Smooth muscle cell (in vitro differentiated cells): ENCODE measurements at regions not wholly inside any gene's neighbourhood (a gene's known extent, or its start where the extent isn't known, plus 50 kb on each side); places are given as distances from the start of the nearest gene placed in this dataset.

Experiments used
- DNase-seq: peaks from one replicate; lab custom pipeline; 2025; ENCODE audit not compliant: unreplicated experiment; lab: John Stamatoyannopoulos, UW
- H2AFZ ChIP-seq: fragments of 200-600 bp; sonication (generic); 2 replicates; pipeline ENCODE4 v1.6.0; 2016; ENCODE audit warnings: antibody characterized with exemption, low read depth, mild to moderate bottlenecking
- H3F3A ChIP-seq: fragments of 200-600 bp; sonication (generic); 2 replicates; pipeline ENCODE4 v1.6.0; 2017; ENCODE audit warnings: antibody characterized with exemption, low read depth
- H3K27ac ChIP-seq: fragments of 200-600 bp; sonication (generic); 2 replicates; pipeline ENCODE4 v1.5.1; 2016; ENCODE audit warnings: low read depth, mild to moderate bottlenecking
- H3K27me3 ChIP-seq: fragments of 200-600 bp; sonication (generic); 2 replicates; pipeline ENCODE4 v1.6.1; 2016; ENCODE audit warnings: low read depth, mild to moderate bottlenecking
- H3K36me3 ChIP-seq: fragments of 200-600 bp; sonication (generic); 2 replicates; pipeline ENCODE4 v1.5.1; 2016; ENCODE audit warnings: low read depth
- H3K4me1 ChIP-seq: fragments of 200-600 bp; sonication (generic); 2 replicates; pipeline ENCODE4 v1.5.1; 2016; ENCODE audit warnings: low read depth
- H3K4me2 ChIP-seq: fragments of 200-600 bp; sonication (generic); 2 replicates; pipeline ENCODE4 v1.6.0; 2016; ENCODE audit warnings: mild to moderate bottlenecking
- H3K4me3 ChIP-seq: fragments of 200-600 bp; sonication (generic); 2 replicates; pipeline ENCODE4 v1.5.1; 2016; ENCODE audit warnings: mild to moderate bottlenecking
- H3K79me2 ChIP-seq: fragments of 200-600 bp; sonication (generic); 2 replicates; pipeline ENCODE4 v1.6.0; 2016; ENCODE audit warnings: low read depth, mild to moderate bottlenecking
- H3K9ac ChIP-seq: fragments of 200-600 bp; sonication (generic); 2 replicates; pipeline ENCODE4 v1.6.0; 2016; ENCODE audit warnings: low read depth
- H3K9me3 ChIP-seq: fragments of 200-600 bp; sonication (generic); replicated peaks from 2 replicates; pipeline ENCODE4 v1.5.1; 2016; ENCODE audit warnings: low read depth
- H4K20me1 ChIP-seq: fragments of 200-600 bp; sonication (generic); 2 replicates; pipeline ENCODE4 v1.6.0; 2016; ENCODE audit warnings: low read depth
- WGBS: methylation state at CpG from one replicate; pipeline ENCODE4 v1.1.7; 2016; ENCODE audit warnings: low lambda C conversion rate; 5-methylcytosine and 5-hydroxymethylcytosine counted together
- TF ChIP-seq, protein P1 (sequence below): fragments of 200-600 bp; sonication (generic); IDR thresholded peaks from 2 replicates; pipeline ENCODE4 v1.5.1; 2017; ENCODE audit warnings: borderline replicate concordance, mild to moderate bottlenecking, antibody characterized with exemption; ENCODE audit not compliant: insufficient read depth, poor library complexity, severe bottlenecking

DNA sequence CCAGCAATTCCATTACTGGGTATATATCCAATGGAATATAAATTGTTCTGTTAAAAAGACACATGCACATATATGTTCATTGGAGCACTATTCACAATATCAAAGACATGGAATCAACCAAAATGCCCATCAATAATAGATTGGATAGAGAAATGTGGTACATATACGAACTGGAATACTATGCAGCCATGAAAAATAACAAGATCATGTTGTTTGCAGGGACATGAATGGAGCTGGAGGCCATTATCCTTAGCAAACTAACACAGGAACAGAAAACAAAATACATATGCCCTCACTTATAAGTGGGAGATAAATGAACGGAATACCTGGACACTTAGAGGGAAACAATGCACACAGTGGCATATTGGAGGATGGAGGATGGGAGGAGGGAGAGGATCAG, 355.8 kb downstream of the CCDC85A start:
- Histone ChIP-seq H3K27me3 (no peaks in the 10 kb centered on the region), H4K20me1 (no peaks in the 10 kb centered on the region), H3K9me3 (no peaks in the 10 kb centered on the region), H3K4me1 (no peaks in the 10 kb centered on the region), H3K27ac (no peak overlapping the region), H2AFZ (no peak overlapping the region), H3F3A (no peaks in the 10 kb centered on the region), H3K79me2 (no peaks in the 10 kb centered on the region), H3K36me3 (no peaks in the 10 kb centered on the region), H3K9ac (no peak overlapping the region), H3K4me3 (no peak overlapping the region), H3K4me2 (no peak overlapping the region)
- no peak for DNase-seq
- 94% methylated on average over 2 of the region's 2 CpGs for WGBS
- TF ChIP-seq, protein P1, sequence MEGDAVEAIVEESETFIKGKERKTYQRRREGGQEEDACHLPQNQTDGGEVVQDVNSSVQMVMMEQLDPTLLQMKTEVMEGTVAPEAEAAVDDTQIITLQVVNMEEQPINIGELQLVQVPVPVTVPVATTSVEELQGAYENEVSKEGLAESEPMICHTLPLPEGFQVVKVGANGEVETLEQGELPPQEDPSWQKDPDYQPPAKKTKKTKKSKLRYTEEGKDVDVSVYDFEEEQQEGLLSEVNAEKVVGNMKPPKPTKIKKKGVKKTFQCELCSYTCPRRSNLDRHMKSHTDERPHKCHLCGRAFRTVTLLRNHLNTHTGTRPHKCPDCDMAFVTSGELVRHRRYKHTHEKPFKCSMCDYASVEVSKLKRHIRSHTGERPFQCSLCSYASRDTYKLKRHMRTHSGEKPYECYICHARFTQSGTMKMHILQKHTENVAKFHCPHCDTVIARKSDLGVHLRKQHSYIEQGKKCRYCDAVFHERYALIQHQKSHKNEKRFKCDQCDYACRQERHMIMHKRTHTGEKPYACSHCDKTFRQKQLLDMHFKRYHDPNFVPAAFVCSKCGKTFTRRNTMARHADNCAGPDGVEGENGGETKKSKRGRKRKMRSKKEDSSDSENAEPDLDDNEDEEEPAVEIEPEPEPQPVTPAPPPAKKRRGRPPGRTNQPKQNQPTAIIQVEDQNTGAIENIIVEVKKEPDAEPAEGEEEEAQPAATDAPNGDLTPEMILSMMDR: no peak

DNA sequence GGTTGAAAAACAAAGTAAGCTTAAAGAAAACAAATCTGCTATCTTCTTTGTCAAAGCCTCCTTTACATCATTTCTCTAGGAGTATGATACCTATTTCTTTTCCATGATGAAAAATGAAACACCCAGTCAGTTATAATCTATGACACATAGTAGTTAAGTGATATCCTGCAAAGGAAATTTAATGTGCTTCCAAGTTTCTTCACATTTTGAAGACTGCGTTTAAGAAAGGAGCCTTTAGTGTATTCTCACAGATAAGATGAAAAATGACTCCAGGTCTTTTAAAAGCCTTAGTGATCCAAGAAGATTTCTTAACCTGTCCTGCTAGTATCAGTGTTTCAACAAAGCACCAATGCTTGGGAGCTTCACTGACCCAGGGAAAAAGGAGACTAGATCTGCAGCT, 356.7 kb downstream of the CCDC85A start:
- no peak overlapping the region for H3K4me2 ChIP-seq
- H3K79me2 ChIP-seq: no peaks in the 10 kb centered on the region
- H3K36me3 ChIP-seq: no peaks in the 10 kb centered on the region
- H4K20me1 ChIP-seq: no peaks in the 10 kb centered on the region
- no peak overlapping the region for H3K27ac ChIP-seq
- DNase-seq: no peak
- H3K4me3 ChIP-seq: no peak overlapping the region
- peak overlapping the region; percentile 37 for H2AFZ ChIP-seq
- H3K27me3 ChIP-seq: no peaks in the 10 kb centered on the region
- no peaks in the 10 kb centered on the region for H3K4me1 ChIP-seq
- no peaks in the 10 kb centered on the region for H3K9me3 ChIP-seq
- H3F3A ChIP-seq: no peaks in the 10 kb centered on the region
- TF ChIP-seq, protein P1: no peak
- WGBS: 88% methylated on average over 1 of the region's 1 CpG
- no peak overlapping the region for H3K9ac ChIP-seq

DNA sequence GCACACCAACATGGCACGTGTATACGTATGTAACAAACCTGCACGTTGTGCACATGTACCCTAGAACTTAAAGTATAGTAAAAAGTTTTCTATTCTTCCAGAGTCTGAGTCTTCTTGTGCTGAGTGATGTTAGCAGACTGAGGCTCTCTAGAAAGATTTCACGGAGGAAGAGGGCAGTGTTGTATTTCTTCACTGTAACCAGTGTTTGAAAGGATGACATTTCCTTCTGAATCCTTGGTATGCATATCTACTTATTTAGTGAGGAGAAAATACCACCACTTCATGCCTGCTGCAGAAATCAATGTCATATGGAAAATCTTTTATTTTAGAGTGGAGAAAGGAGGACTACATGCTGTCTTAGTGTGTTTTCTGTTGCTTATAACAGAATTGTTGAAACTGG, 357.1 kb downstream of the CCDC85A start:
- 54% methylated on average over 4 of the region's 4 CpGs for WGBS
- no peaks in the 10 kb centered on the region for H3K27me3 ChIP-seq
- peak overlapping the region; percentile 37 for H2AFZ ChIP-seq
- no peak overlapping the region for H3K9ac ChIP-seq
- H3K79me2 ChIP-seq: no peaks in the 10 kb centered on the region
- no peaks in the 10 kb centered on the region for H4K20me1 ChIP-seq
- H3K27ac ChIP-seq: no peak overlapping the region
- DNase-seq: no peak
- H3K36me3 ChIP-seq: no peaks in the 10 kb centered on the region
- no peak overlapping the region for H3K4me3 ChIP-seq
- no peaks in the 10 kb centered on the region for H3K9me3 ChIP-seq
- H3K4me1 ChIP-seq: no peaks in the 10 kb centered on the region
- H3F3A ChIP-seq: no peaks in the 10 kb centered on the region
- TF ChIP-seq, protein P1: no peak
- H3K4me2 ChIP-seq: no peak overlapping the region

DNA sequence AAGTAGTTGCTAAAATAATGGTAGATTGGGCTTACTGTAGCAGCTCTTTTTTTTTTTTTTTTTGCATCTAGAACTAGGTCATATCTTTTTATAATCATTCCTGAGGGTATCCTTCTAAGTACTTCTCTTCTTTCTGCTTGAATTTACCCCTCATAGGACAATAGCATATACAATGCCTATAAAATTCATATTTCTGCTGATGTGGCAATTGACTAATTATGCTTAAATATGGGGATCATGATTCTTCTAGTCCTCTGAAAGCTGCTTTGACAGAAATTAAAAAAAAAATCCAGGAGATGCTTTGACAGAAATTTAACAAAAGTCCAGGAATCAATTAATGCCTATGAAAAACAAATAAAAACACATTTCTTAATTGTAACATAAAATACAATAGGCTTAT, 358.4 kb downstream of the CCDC85A start:
- Histone ChIP-seq H3K4me2 (no peak overlapping the region), H4K20me1 (no peaks in the 10 kb centered on the region), H3K27ac (no peak overlapping the region), H3K36me3 (no peaks in the 10 kb centered on the region), H3K4me3 (no peak overlapping the region), H3K9ac (no peak overlapping the region), H2AFZ (no peak overlapping the region), H3K9me3 (no peaks in the 10 kb centered on the region), H3K4me1 (no peaks in the 10 kb centered on the region), H3K79me2 (no peaks in the 10 kb centered on the region), H3K27me3 (no peaks in the 10 kb centered on the region), H3F3A (no peaks in the 10 kb centered on the region)
- TF ChIP-seq, protein P1: no peak
- no peak for DNase-seq
